K562 (cell line): ENCODE measurements at regions not wholly inside any gene's neighbourhood (a gene's known extent, or its start where the extent isn't known, plus 50 kb on each side); places are given as distances from the start of the nearest gene placed in this dataset.

Experiments
- BACH1 ChIP-seq: fragments of 200-800 bp; sonication (Bioruptor generic); IDR thresholded peaks from 2 replicates; pipeline ENCODE4 v1.6.1; 2016; ENCODE audit warnings: missing genetic modification characterization, missing compliant biosample characterization
- BRD9 ChIP-seq: fragments of 450-650 bp; IDR thresholded peaks from 2 replicates; pipeline ENCODE4 v1.6.1; 2018; ENCODE audit warnings: low read depth; ENCODE audit not compliant: partially characterized antibody
- EGR1 ChIP-seq: fragments of 450-650 bp; conservative IDR thresholded peaks from 2 replicates; pipeline ENCODE4 v1.6.1; 2017; ENCODE audit warnings: mild to moderate bottlenecking
- FIP1L1 ChIP-seq: fragments of 200-400 bp; formaldehyde crosslinking; IDR thresholded peaks from 2 replicates; pipeline ENCODE4 v1.6.1; 2018; ENCODE audit warnings: mild to moderate bottlenecking, low read depth, low read length; ENCODE audit not compliant: poor library complexity, severe bottlenecking
- FOXK2 ChIP-seq, 2 experiments: fragments of 450-650 bp; IDR thresholded peaks in 1 of 2; conservative IDR thresholded peaks in 1 of 2; 2 replicates each; pipeline ENCODE4 v1.6.1; 2016; ENCODE audit warnings: low read depth in 2 of 2, mild to moderate bottlenecking in 1 of 2
- FOXP1 ChIP-seq: sonication (generic); formaldehyde crosslinking; IDR thresholded peaks from 2 replicates; pipeline ENCODE4 v1.8.0; 2022; ENCODE audit warnings: mild to moderate bottlenecking, missing genetic modification reagents
- HDAC8 ChIP-seq: fragments of 450-650 bp; IDR thresholded peaks from 2 replicates; pipeline ENCODE4 v1.6.1; 2016; ENCODE audit warnings: mild to moderate bottlenecking, missing genetic modification characterization, moderate library complexity, missing compliant biosample characterization
- HEY1 ChIP-seq: fragments of 250-450 bp; sonication (Bioruptor Pico); IDR thresholded peaks from 2 replicates; pipeline ENCODE4 v1.5.0; 2020; ENCODE audit warnings: mild to moderate bottlenecking, moderate library complexity, borderline replicate concordance
- HMGN3 ChIP-seq: IDR thresholded peaks from 2 replicates; pipeline ENCODE4 v1.6.1; 2011; ENCODE audit warnings: borderline replicate concordance, low read depth, mild to moderate bottlenecking, mixed read lengths, low read length; ENCODE audit not compliant: insufficient read length; ENCODE audit errors: extremely low read depth
- KDM5B ChIP-seq: fragments of 200-600 bp; sonication (generic); IDR thresholded peaks from 2 replicates; pipeline ENCODE4 v1.6.1; 2012; ENCODE audit warnings: low read depth, mild to moderate bottlenecking, moderate library complexity, low read length, control low read depth, inconsistent platforms; ENCODE audit not compliant: insufficient replicate concordance
- KLF6 ChIP-seq: fragments of 250-450 bp; sonication (Bioruptor Pico); IDR thresholded peaks from 2 replicates; pipeline ENCODE4 v1.4.0; 2020; ENCODE audit warnings: mild to moderate bottlenecking, moderate library complexity, borderline replicate concordance
- MEF2A ChIP-seq: IDR thresholded peaks from 2 replicates; pipeline ENCODE4 v1.6.1; 2011; ENCODE audit warnings: low read depth, mild to moderate bottlenecking, low read length, moderate library complexity; ENCODE audit not compliant: control insufficient read depth
- NFXL1 ChIP-seq: fragments of 450-650 bp; formaldehyde crosslinking; IDR thresholded peaks from 2 replicates; pipeline ENCODE4 v1.4.0; 2021; ENCODE audit warnings: mild to moderate bottlenecking
- NKRF ChIP-seq: fragments of 450-650 bp; IDR thresholded peaks from 2 replicates; pipeline ENCODE4 v1.6.1; 2016; ENCODE audit warnings: borderline replicate concordance
- PCBP1 ChIP-seq: fragments of 200-400 bp; formaldehyde crosslinking; IDR thresholded peaks from 2 replicates; pipeline ENCODE4 v1.6.1; 2018; ENCODE audit warnings: mild to moderate bottlenecking, low read depth, low read length; ENCODE audit not compliant: poor library complexity, severe bottlenecking
- PPARD ChIP-seq: fragments of 250-450 bp; sonication (Bioruptor Pico); IDR thresholded peaks from 2 replicates; pipeline ENCODE4 v1.8.0; 2022; ENCODE audit warnings: inconsistent platforms, mild to moderate bottlenecking, moderate library complexity
- PYGO2 ChIP-seq: fragments of 450-650 bp; IDR thresholded peaks from 2 replicates; pipeline ENCODE4 v1.6.1; 2016; ENCODE audit warnings: mild to moderate bottlenecking, missing genetic modification characterization, moderate library complexity, missing compliant biosample characterization
- SMAD3 ChIP-seq: fragments of 450-650 bp; formaldehyde crosslinking; conservative IDR thresholded peaks from 2 replicates; pipeline ENCODE4 v1.4.0; 2020; ENCODE audit warnings: mild to moderate bottlenecking
- SRSF7 ChIP-seq: fragments of 200-400 bp; formaldehyde crosslinking; optimal IDR thresholded peaks from 2 replicates; pipeline ENCODE3; 2017; ENCODE audit warnings: mild to moderate bottlenecking, low read depth, low read length
- ZBTB8A ChIP-seq: fragments of 450-650 bp; IDR thresholded peaks from 2 replicates; pipeline ENCODE4 v1.6.1; 2018; ENCODE audit warnings: mild to moderate bottlenecking, moderate library complexity; ENCODE audit not compliant: partially characterized antibody
- TF ChIP-seq, protein P1 (sequence below): fragments of 450-650 bp; formaldehyde crosslinking; IDR thresholded peaks from 2 replicates; pipeline ENCODE4 v1.4.0; 2020; ENCODE audit warnings: mild to moderate bottlenecking, moderate library complexity
- TF ChIP-seq, protein P2 (sequence below): sonication (generic); formaldehyde crosslinking; IDR thresholded peaks from 2 replicates; pipeline ENCODE4 v1.8.0; 2022; ENCODE audit warnings: mild to moderate bottlenecking, missing genetic modification reagents
- TF ChIP-seq, protein P3 (sequence below), 2 experiments: fragments of 450-650 bp in 1 of 2; sonication (generic) in 1 of 2; formaldehyde crosslinking in 1 of 2; IDR thresholded peaks in 1 of 2; conservative IDR thresholded peaks in 1 of 2; 2 replicates each; pipeline versions ENCODE4 v1.6.1 to v1.8.1; 2016 to 2023; ENCODE audit warnings: mild to moderate bottlenecking in 2 of 2, moderate library complexity in 2 of 2, inconsistent platforms in 1 of 2, missing genetic modification reagents in 1 of 2

- TF ChIP-seq, protein P1, sequence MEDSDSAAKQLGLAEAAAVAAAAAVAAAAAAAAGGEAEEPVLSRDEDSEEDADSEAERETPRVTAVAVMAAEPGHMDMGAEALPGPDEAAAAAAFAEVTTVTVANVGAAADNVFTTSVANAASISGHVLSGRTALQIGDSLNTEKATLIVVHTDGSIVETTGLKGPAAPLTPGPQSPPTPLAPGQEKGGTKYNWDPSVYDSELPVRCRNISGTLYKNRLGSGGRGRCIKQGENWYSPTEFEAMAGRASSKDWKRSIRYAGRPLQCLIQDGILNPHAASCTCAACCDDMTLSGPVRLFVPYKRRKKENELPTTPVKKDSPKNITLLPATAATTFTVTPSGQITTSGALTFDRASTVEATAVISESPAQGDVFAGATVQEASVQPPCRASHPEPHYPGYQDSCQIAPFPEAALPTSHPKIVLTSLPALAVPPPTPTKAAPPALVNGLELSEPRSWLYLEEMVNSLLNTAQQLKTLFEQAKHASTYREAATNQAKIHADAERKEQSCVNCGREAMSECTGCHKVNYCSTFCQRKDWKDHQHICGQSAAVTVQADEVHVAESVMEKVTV, result peak; percentile 96
- no peak for TF ChIP-seq SRSF7
- TF ChIP-seq ZBTB8A, result no peak
- TF ChIP-seq, protein P2, sequence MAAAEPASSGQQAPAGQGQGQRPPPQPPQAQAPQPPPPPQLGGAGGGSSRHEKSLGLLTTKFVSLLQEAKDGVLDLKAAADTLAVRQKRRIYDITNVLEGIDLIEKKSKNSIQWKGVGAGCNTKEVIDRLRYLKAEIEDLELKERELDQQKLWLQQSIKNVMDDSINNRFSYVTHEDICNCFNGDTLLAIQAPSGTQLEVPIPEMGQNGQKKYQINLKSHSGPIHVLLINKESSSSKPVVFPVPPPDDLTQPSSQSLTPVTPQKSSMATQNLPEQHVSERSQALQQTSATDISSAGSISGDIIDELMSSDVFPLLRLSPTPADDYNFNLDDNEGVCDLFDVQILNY (CRISPR knock-in tag), result no peak
- TF ChIP-seq KDM5B, result no peak
- TF ChIP-seq FOXK2 (conservative IDR thresholded peaks at IDR 0.05 in 1 of 2, IDR thresholded peaks at IDR 0.05 in 1 of 2; ENCODE audit: low read depth in 2 of 2), result peak; percentile 54 to 59; a peak in 3 of 4 replicates
- no peak for TF ChIP-seq FOXP1
- TF ChIP-seq KLF6 (CRISPR knock-in tag), result 0 out of 2 replicates have a peak, but pooled peaks have one; percentile 20
- TF ChIP-seq NFXL1 (CRISPR knock-in tag), result no peak
- 0 out of 2 replicates have a peak, but pooled peaks have one; percentile 66 for TF ChIP-seq BACH1 (tag)
- no peak for TF ChIP-seq NKRF
- no peak for TF ChIP-seq FIP1L1
- peak; percentile 50; the same call in 1 of the 2 replicates for TF ChIP-seq PPARD (CRISPR knock-in tag)
- no peak for TF ChIP-seq HEY1 (CRISPR knock-in tag)
- no peak for TF ChIP-seq HDAC8 (tag)
- TF ChIP-seq, protein P3, sequence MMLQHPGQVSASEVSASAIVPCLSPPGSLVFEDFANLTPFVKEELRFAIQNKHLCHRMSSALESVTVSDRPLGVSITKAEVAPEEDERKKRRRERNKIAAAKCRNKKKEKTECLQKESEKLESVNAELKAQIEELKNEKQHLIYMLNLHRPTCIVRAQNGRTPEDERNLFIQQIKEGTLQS (IDR thresholded peaks at IDR 0.05), result no peak
- TF ChIP-seq, protein P3 (CRISPR knock-in tag; conservative IDR thresholded peaks at IDR 0.05), result no peak
- TF ChIP-seq PCBP1, result no peak
- no peak for TF ChIP-seq PYGO2 (tag)
- TF ChIP-seq HMGN3, result no peak
- no peak for TF ChIP-seq MEF2A
- peak; percentile 34 for TF ChIP-seq BRD9
- TF ChIP-seq EGR1, result no peak
- TF ChIP-seq SMAD3 (CRISPR knock-in tag), result no peak
Observed at GRCh38 chr7:106462365-106462859, 177.6 kb upstream of the NAMPT start (continued).
